ENCODE measurements at regions not wholly inside any gene's neighbourhood (a gene's known extent, or its start where the extent isn't known, plus 50 kb on each side); places are given as distances from the start of the nearest gene placed in this dataset.

GRCh38 chr11:69390561-69390960 lies 90.9 kb upstream of the LINC01488 start:
- Histone ChIP-seq H3K9me3 (ENCODE audit: control insufficient read depth in 1 of 2, insufficient read depth in 1 of 2, low read depth in 1 of 2, low read length in 2 of 2) (peaks cover 0 to 18% of the 10 kb centered on the region in 2 experiments; a peak in 1 of 4 replicates), H3K79me2 (ENCODE audit: insufficient read depth, low read length) (no peaks in the 10 kb centered on the region), H3K9ac (ENCODE audit: low read length) (no peak overlapping the region), H2AFZ (ENCODE audit: low read depth, low read length, poor library complexity, severe bottlenecking) (no peak overlapping the region), H3K4me2 (ENCODE audit: low read length) (no peak overlapping the region), H3K4me3 (replicated peaks in 1 of 2; ENCODE audit: low read depth in 1 of 2, low read length in 2 of 2) (no peak overlapping the region), H3K36me3 (ENCODE audit: control insufficient read depth in 1 of 2, insufficient read depth in 2 of 2, low read length in 2 of 2) (no peaks in the 10 kb centered on the region), H4K20me1 (ENCODE audit: insufficient read depth) (no peaks in the 10 kb centered on the region), H3K27me3 (ENCODE audit: insufficient read depth, low read length) (no peaks in the 10 kb centered on the region), H3K9me2 (ENCODE audit: insufficient read depth) (no peaks in the 10 kb centered on the region), H3K4me1 (ENCODE audit: control insufficient read depth in 1 of 2, insufficient read depth in 2 of 2, low read length in 2 of 2) (peaks cover 0 to 6% of the 10 kb centered on the region in 2 experiments; a peak in 1 of 4 replicates), H3K27ac (ENCODE audit: low read depth, low read length) (no peak overlapping the region)
- ChIA-PET CTCF (no interaction called here), RAD21 (ENCODE audit: low non-redundant PET in 1 of 2, low total read pairs in 2 of 2, uncharacterized antibody in 2 of 2, unreplicated experiment in 2 of 2) (no interaction called here), POLR2A (no interaction called here)
- intact Hi-C loops (cut with micrococcal nuclease), result no loop called here
- no peak for DNase-seq (ENCODE audit: low read depth, low spot score)
- no peak for ATAC-seq
- TF ChIP-seq SRF (IDR thresholded peaks at IDR 0.05; ENCODE audit: low read depth) (no peak), EZH2phosphoT487 (IDR thresholded peaks at IDR 0.05; ENCODE audit: borderline replicate concordance) (no peak), FOSL1 (IDR thresholded peaks at IDR 0.05; ENCODE audit: low read depth) (no peak), RAD21 (IDR thresholded peaks at IDR 0.05; ENCODE audit: low read depth) (no peak), POLR2A (IDR thresholded peaks at IDR 0.05; ENCODE audit: borderline replicate concordance, extremely low read depth, insufficient read depth, insufficient read length) (no peak), JUND (IDR thresholded peaks at IDR 0.05) (no peak), ZBTB33 (IDR thresholded peaks at IDR 0.05; ENCODE audit: extremely low read depth, insufficient replicate concordance, low read length) (no peak), ATF3 (IDR thresholded peaks at IDR 0.05) (no peak), SP1 (IDR thresholded peaks at IDR 0.05; ENCODE audit: low read depth) (no peak), POLR2AphosphoS5 (IDR thresholded peaks at IDR 0.05; ENCODE audit: low read depth, low read length) (no peak), ZFX (IDR thresholded peaks at IDR 0.05) (no peak), MAX (IDR thresholded peaks at IDR 0.05) (no peak), CBX3 (IDR thresholded peaks at IDR 0.05; ENCODE audit: low read depth) (no peak), CTCF (IDR thresholded peaks at IDR 0.05 in 2 of 3, conservative IDR thresholded peaks at IDR 0.05 in 1 of 3; ENCODE audit: borderline replicate concordance in 1 of 3, insufficient read depth in 1 of 3, low read depth in 2 of 3, low read length in 2 of 3) (no peak), ZNF274 (IDR thresholded peaks at IDR 0.05; ENCODE audit: low read depth, low read length) (no peak)
- no TSS peak for BruUV-seq (replicated peaks)
